ENCODE measurements at regions not wholly inside any gene's neighbourhood (a gene's known extent, or its start where the extent isn't known, plus 50 kb on each side); places are given as distances from the start of the nearest gene placed in this dataset.

DNA sequence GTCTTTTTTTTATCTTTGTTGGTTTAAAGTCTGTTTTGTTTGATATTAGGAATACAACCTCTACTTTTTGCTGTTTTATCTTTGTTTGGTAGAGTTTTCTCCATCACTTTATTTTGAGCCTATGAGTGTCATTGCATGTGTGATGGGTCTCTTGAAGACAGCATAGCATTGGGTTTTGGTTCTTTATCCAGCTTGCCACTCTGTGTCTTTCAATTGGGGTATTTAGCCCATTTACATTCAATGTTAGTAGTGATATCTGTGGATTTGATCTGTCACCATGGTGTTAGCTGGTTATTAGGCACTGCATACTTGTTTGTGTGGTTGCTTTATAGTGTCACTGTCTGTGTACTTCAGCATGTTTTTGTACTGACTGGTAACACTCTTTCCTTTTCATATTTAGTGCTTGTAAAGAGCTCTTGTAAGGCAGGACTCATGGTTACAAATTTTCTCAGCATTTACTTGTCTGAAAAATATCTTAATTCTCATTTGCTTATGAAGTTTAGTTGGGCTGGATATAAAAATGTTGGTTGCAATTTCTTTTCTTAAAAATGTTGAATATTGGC is 845.5 kb downstream of the TLE4 start:
- ATAC-seq (no peak), DNase-seq (ENCODE audit: low spot score in 2 of 2) (no peak)
- Mint-ChIP-seq H3K27ac (no peak overlapping the region), H3K36me3 (no peaks in the 10 kb centered on the region), H3K4me1 (no peaks in the 10 kb centered on the region), H3K4me3 (no peak overlapping the region), H3K9me3 (peaks cover 31% of the 10 kb centered on the region)

DNA sequence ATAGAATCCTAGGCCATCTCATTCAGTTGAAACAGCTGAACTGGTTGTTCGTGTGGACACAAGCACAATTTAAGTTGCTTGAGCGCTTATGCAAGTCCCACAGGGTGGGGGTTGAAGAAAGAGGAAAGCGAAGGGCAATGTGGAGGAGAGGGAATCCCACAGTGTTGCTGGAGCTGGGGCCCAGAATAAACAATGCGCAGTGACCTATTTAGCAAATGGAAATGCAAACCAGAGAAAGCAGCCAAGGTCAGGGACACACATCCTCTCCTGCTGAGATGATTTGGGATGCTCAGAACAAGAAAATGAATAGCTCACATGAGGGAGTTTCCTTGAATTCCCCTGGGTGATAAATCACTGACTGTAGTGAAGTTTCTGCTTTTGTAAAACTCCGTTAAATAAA is 838.3 kb downstream of the TLE4 start:
- DNase-seq (ENCODE audit: low spot score in 2 of 2) (no peak), ATAC-seq (no peak)
- H3K4me3 Mint-ChIP-seq: no peak overlapping the region
- peaks cover 8% of the 10 kb centered on the region for H3K9me3 Mint-ChIP-seq
- no peaks in the 10 kb centered on the region for H3K4me1 Mint-ChIP-seq
- H3K36me3 Mint-ChIP-seq: no peaks in the 10 kb centered on the region
- no peak overlapping the region for H3K27ac Mint-ChIP-seq

DNA sequence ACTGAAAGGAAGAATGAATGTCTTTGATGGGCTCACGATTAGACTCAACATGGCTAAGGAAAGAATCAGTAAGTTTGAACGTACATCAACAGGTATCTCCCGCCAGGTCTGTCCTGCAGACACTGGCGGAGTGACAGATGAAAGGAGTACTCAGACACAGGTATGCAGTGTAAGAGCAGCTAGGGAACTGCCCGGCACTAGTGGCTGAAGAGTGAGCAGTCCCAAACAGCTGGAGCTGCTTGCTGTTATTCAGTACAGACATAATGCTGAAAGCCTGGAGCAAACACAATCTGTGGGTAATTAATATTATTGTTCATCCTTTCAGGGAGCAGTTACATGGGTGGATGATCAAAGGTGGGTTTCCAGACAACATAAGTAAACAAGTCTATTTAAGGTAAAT is 835.5 kb downstream of the TLE4 start:
- DNase-seq (ENCODE audit: low spot score in 2 of 2) (no peak), ATAC-seq (no peak)
- no peak overlapping the region for H3K27ac Mint-ChIP-seq
- H3K36me3 Mint-ChIP-seq: no peaks in the 10 kb centered on the region
- H3K9me3 Mint-ChIP-seq: peaks cover 4% of the 10 kb centered on the region
- no peaks in the 10 kb centered on the region for H3K4me1 Mint-ChIP-seq
- no peak overlapping the region for H3K4me3 Mint-ChIP-seq

DNA sequence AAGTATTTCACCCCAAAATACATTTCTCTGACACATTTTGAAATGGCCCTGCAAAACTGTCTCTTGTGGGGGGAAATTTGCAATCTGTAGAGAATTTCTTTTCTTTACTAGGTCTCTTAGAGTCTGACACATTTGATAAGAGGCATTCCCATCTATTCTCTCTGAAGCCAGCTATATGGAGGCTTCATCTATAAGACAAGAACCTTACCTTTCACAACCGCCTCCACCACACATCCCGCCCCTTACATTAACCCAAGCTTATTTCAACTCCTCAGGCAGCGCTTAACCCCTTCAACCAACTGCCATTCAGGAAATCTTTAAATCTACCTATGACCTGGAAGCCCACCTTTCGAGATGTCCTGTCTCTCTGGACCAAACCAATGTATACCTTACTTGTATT is 829.5 kb downstream of the TLE4 start:
- ATAC-seq: no peak
- no peaks in the 10 kb centered on the region for H3K4me1 Mint-ChIP-seq
- H3K4me3 Mint-ChIP-seq: no peak overlapping the region
- H3K9me3 Mint-ChIP-seq: peaks cover 7% of the 10 kb centered on the region
- H3K36me3 Mint-ChIP-seq: no peaks in the 10 kb centered on the region
- DNase-seq (ENCODE audit: low spot score in 2 of 2): no peak
- H3K27ac Mint-ChIP-seq: no peak overlapping the region

DNA sequence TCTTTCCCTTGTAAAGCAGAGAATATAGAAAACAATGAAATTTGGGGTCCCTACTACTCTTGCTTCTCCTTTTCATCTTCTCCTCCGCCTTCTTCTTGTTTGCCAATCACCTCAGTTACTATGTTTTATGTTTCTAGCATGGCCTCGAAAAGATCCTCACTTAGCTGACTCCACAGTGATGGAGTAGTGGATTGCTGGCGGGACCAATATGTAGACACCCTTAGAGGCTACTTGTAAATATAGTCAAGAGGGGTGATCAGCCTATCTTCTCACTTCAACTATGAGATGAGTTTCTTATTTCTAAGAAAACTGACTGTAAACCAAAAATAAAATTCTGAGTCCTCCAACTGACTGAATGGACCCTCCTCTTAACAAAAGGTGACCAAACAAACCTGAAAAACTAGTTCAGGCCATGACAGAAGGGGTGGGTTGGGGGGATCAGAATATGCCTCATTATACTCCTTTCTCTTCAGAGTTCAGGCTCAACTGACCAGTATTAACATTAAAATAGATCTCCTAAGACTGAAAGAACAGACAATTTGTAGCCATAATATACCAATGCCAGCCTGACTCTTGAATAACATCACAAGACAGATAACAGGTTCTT is 829.0 kb downstream of the TLE4 start:
- Mint-ChIP-seq H3K9me3 (peaks cover 7% of the 10 kb centered on the region), H3K36me3 (no peaks in the 10 kb centered on the region), H3K4me1 (no peaks in the 10 kb centered on the region), H3K27ac (no peak overlapping the region), H3K4me3 (no peak overlapping the region)
- no peak for DNase-seq (ENCODE audit: low spot score in 2 of 2)
- ATAC-seq: no peak

DNA sequence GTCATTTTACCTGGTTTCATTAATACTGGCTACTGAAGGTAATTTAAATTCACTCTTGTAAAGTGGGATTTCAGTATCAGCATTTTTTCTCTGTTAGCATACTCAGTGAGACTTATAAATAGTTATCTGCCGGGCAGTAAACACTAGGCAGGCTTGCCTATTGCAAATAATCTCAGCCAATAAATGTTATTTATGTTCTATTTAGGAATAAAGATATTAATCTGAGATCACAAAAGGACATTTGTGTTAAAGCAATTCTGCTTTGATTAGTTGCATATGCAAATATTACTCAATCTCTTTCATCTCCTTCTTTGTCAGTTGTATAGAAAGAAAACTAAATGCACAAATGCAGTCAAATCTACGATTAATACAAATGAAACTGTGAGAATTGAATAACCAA is 827.8 kb downstream of the TLE4 start:
- Mint-ChIP-seq H3K36me3 (no peaks in the 10 kb centered on the region), H3K27ac (no peak overlapping the region), H3K9me3 (peaks cover 7% of the 10 kb centered on the region), H3K4me1 (no peaks in the 10 kb centered on the region), H3K4me3 (no peak overlapping the region)
- ATAC-seq: no peak
- no peak for DNase-seq (ENCODE audit: low spot score in 2 of 2)

DNA sequence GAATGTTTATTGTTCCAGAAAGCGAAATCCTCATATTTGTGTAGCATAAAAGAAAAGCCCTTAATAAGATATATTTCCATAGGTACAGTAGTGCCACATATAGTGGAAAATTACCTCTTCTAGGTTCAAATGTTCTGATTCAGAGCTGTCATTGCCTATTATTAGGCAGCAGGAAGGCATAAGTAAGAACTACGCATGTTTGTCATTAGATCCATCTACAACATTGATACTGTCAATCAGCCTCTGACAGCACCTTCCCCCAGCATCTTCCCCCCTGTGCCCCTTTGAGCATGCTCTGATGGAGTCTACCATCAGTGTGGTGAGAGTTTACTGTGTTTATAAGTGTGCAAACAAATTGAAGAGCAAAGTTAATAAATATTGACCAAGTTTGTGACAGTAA is 816.1 kb downstream of the TLE4 start:
- Mint-ChIP-seq H3K36me3 (no peaks in the 10 kb centered on the region), H3K27ac (no peak overlapping the region), H3K4me1 (no peaks in the 10 kb centered on the region), H3K4me3 (no peak overlapping the region), H3K9me3 (peaks cover 4% of the 10 kb centered on the region)
- ATAC-seq (no peak), DNase-seq (ENCODE audit: low spot score in 2 of 2) (no peak)

DNA sequence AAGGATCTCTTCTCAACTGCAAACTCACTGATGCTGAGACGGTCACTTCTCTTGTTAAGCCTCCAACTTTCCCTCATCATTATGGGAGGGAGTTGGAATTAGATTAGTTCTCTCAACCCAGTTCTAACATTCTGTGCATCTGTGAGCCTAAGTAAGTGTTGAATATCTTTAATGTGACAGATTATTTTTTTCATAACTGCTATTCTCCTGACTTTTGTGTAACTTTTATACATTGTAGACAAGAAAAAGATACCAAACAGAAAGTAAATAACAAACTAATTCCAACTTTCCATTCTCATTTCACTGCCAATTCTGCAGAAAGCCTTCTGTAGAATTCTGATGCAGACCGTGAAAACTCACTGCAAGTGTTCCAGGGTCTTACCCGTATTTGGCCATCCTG is 813.5 kb downstream of the TLE4 start:
- Mint-ChIP-seq H3K4me1 (no peaks in the 10 kb centered on the region), H3K27ac (no peak overlapping the region), H3K36me3 (no peaks in the 10 kb centered on the region), H3K4me3 (no peak overlapping the region), H3K9me3 (peaks cover 7% of the 10 kb centered on the region)
- DNase-seq (ENCODE audit: low spot score in 2 of 2): no peak
- ATAC-seq: no peak

DNA sequence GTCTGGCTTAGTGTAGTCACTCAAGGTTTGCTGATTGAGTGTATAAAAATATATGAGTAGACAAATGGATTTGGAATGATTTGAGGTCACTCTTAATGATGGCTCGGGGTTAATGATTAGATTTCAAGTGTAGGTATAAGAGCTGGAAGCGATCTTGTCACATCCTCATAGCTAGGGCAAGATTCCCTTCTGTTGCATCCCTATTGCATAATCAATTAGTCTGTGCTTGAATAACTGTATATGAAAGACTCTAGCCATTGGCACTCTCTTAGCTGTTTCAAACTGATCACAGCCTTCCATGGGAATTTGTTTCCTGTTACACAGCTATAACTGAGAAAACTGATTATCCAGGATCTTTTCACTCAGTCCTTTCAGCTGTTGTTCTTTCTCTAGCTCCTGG is 811.6 kb downstream of the TLE4 start:
- DNase-seq (ENCODE audit: low spot score in 2 of 2): no peak
- Mint-ChIP-seq H3K27ac (no peak overlapping the region), H3K36me3 (no peaks in the 10 kb centered on the region), H3K9me3 (peaks cover 7% of the 10 kb centered on the region), H3K4me3 (no peak overlapping the region), H3K4me1 (no peaks in the 10 kb centered on the region)
- no peak for ATAC-seq

DNA sequence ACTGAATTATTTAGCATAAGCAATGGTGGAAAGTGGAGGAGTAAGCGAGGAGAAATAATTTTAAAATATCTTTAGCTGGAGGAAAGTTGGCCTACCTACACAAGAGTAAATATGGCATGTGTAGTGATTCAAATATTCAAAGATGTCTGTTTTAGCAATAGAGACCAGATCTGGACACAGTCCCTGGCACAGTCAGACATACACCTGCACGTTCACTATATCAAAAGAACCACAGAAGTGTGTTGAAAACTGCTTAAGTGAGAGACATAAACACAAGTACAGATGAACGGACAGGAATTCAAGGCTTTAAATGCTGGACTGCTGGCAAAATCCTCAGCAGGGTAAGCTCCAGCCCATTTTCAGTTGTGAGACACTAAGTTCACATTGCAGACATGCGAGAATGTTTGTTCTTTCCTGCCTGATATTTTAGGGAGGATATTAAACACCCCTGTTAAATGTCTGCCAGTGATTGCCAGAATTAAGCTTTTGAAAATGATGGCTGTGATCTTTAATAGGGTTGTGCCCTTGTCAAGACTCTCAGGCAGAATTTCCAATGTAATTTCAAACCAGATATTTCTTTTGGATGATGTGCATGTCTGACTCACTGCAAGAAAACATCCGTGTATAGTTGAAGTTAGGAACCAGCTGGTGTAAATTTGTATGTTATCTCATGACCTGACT is 810.6 kb downstream of the TLE4 start:
- H3K4me1 Mint-ChIP-seq: no peaks in the 10 kb centered on the region
- no peak for DNase-seq (ENCODE audit: low spot score in 2 of 2)
- peaks cover 7% of the 10 kb centered on the region for H3K9me3 Mint-ChIP-seq
- no peak for ATAC-seq
- no peaks in the 10 kb centered on the region for H3K36me3 Mint-ChIP-seq
- no peak overlapping the region for H3K27ac Mint-ChIP-seq
- no peak overlapping the region for H3K4me3 Mint-ChIP-seq

DNA sequence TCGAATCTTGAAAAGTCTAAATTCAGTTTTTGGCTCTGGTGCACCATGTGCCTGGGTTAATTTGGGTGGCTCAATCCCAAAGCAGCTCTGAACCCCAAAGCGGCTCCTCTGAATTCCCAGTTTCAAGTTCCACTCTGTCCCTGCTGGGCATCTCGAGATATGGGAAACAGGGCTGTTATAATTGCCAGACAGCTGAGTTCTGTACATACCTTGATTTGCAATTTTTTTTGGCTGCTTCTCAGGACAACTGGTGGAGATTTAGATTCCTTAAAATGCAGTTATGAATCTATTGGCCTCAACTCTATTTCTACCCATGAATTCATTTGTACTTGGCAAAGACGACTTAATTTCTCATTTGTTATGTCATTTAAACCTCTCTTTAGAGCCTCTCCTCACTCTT is 808.5 kb downstream of the TLE4 start:
- peaks cover 7% of the 10 kb centered on the region for H3K9me3 Mint-ChIP-seq
- H3K27ac Mint-ChIP-seq: no peak overlapping the region
- no peaks in the 10 kb centered on the region for H3K4me1 Mint-ChIP-seq
- no peaks in the 10 kb centered on the region for H3K36me3 Mint-ChIP-seq
- ATAC-seq (no peak), DNase-seq (ENCODE audit: low spot score in 2 of 2) (no peak)
- H3K4me3 Mint-ChIP-seq: no peak overlapping the region

DNA sequence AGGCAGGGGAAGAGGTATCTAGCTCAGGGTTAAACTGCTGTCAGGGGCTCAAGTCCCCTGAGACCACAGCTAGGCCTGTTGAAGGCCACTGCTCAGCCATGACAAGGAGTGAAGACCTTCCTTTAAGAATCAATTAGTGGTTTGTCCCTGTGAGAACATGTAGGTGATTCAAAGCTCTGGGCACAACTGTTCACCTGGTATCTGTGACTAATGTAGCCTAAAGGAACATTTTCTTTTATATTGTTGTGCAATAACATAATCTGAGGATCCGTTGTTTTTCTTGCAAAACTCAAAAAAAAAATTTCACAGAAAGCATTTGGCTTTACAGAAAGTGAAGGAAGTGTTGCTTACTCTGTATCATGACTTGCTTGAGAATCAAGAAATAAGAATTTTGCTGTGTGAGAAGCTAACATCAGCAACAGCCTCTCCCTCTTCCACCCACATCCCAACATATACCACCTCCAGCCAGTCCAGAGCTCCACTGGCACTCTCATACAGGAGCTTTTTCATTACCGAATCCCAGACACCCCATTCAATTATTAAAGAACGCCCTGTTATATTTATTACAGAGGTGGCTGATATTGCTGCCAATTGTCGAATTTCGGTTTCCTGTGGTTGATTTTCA is 807.0 kb downstream of the TLE4 start:
- Mint-ChIP-seq H3K4me3 (no peak overlapping the region), H3K36me3 (no peaks in the 10 kb centered on the region), H3K27ac (no peak overlapping the region), H3K4me1 (no peaks in the 10 kb centered on the region), H3K9me3 (peaks cover 3% of the 10 kb centered on the region)
- no peak for DNase-seq (ENCODE audit: low spot score in 2 of 2)
- ATAC-seq: no peak

DNA sequence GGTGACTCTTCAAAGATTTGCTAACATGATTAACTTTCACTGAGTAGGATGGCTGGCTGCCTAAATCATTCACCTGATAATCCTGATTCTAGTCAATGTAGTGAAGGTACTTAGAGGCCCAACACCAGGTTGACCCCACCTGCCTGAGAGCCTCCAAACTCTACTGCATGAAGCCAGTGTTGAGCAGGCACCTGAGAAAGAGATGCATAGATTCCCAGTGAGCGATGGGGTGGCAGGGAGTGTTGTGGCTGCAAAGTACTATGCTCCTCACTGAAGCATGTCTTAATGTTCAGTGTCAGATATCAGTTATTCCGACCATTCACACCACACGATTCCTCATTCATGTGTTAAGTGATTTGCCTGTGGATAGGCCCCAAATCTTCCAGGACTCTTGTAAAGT is 804.4 kb downstream of the TLE4 start:
- H3K27ac Mint-ChIP-seq: no peak overlapping the region
- no peaks in the 10 kb centered on the region for H3K36me3 Mint-ChIP-seq
- H3K4me1 Mint-ChIP-seq: no peaks in the 10 kb centered on the region
- DNase-seq (ENCODE audit: low spot score in 2 of 2): no peak
- no peak overlapping the region for H3K4me3 Mint-ChIP-seq
- H3K9me3 Mint-ChIP-seq: peaks cover 3% of the 10 kb centered on the region
- ATAC-seq: no peak

DNA sequence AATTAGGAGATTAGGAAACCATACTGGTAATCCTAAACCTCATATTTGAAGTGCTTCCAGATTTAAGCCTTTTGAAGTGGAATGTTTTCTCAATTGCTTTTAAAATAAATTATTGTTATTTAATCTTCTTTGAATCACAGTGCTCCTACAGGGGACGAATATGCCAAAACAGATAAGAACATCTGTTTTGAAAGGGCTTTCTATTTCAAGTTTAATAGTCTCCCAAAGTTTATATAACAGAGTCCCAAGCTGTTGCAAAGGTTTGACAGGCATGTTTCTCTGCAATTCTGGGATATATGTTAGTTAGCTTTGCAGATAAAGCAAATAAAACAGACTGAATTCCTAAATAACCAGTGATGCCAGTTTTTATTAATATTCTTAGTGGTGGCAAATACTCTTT is 803.7 kb downstream of the TLE4 start:
- Mint-ChIP-seq H3K27ac (no peak overlapping the region), H3K4me1 (no peaks in the 10 kb centered on the region), H3K36me3 (no peaks in the 10 kb centered on the region), H3K9me3 (peaks cover 2% of the 10 kb centered on the region), H3K4me3 (no peak overlapping the region)
- ATAC-seq (no peak), DNase-seq (ENCODE audit: low spot score in 2 of 2) (no peak)

DNA sequence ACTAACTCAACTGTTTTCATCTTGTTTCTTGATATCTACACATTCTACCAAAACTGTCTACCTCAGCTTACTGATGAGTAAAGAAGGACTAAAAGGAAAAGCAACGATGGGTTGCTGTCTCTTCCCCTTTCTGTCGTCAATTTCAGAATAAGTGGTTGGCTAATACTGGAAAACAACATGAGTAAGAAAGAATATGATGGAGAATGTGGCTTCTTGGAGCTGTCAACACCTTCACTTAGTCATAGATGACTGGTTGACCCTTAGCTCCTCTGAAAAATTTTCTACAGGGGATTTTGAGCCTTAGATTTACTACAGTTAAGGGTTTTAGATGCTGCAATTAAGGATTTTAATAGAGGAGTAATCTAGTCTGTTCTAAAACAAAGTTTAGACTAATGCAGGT is 797.9 kb downstream of the TLE4 start:
- Mint-ChIP-seq H3K27ac (no peak overlapping the region), H3K4me1 (no peaks in the 10 kb centered on the region), H3K36me3 (no peaks in the 10 kb centered on the region), H3K9me3 (peaks cover 6% of the 10 kb centered on the region), H3K4me3 (no peak overlapping the region)
- ATAC-seq (no peak), DNase-seq (ENCODE audit: low spot score in 2 of 2) (no peak)

DNA sequence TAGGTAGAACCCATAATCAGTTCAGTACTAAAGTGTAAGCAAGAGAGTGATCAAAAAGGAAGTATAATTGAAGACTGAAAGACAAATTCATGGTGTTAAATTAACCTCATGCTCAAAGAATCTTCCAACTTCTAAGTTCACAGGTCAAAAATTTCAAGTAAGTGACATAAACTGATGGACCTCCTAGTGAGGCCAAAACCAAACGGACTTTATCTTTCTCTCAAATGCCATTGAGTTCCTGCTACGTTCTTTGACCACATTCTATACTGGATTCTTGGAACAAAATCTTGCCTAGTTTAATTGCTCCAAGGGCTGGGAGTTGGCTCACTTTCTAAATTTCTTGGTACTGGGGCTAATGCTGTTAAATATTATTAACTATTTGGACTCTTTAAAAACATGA is 794.9 kb downstream of the TLE4 start:
- H3K4me1 Mint-ChIP-seq: no peaks in the 10 kb centered on the region
- ATAC-seq (no peak), DNase-seq (ENCODE audit: low spot score in 2 of 2) (no peak)
- H3K9me3 Mint-ChIP-seq: peaks cover 6% of the 10 kb centered on the region
- H3K27ac Mint-ChIP-seq: no peak overlapping the region
- H3K36me3 Mint-ChIP-seq: no peaks in the 10 kb centered on the region
- no peak overlapping the region for H3K4me3 Mint-ChIP-seq

Measured in stimulated activated effector memory CD8-positive, alpha-beta T cell treated with anti-CD3 and anti-CD28 coated beads, Interleukin-12 subunit alpha, Interleukin-12 subunit beta, amount 100 ng/mL, for 72 hours (primary cell).